H9 (cell line): ENCODE measurements at regions not wholly inside any gene's neighbourhood (a gene's known extent, or its start where the extent isn't known, plus 50 kb on each side); places are given as distances from the start of the nearest gene placed in this dataset.

Experiments used
- DNase-seq: peaks from one replicate; pipeline ENCODE4 v3.0.0-alpha.2; 2017
- H2AFZ ChIP-seq: one replicate; pipeline ENCODE4 v1.6.1; 2013; ENCODE audit warnings: mild to moderate bottlenecking, low read length, control low read depth, moderate library complexity
- H2AK5ac ChIP-seq: 2 replicates; pipeline ENCODE4 v1.6.1; 2013; ENCODE audit warnings: low read length, control low read depth, mixed read lengths; ENCODE audit not compliant: insufficient read length
- H2BK120ac ChIP-seq: one replicate; pipeline ENCODE4 v1.6.1; 2013; ENCODE audit warnings: low read depth, mild to moderate bottlenecking, low read length, control low read depth, inconsistent platforms; ENCODE audit not compliant: poor library complexity, severe bottlenecking
- H2BK12ac ChIP-seq: 2 replicates; pipeline ENCODE4 v1.6.1; 2013; ENCODE audit warnings: low read length, control low read depth, mixed read lengths, low read depth; ENCODE audit not compliant: insufficient read length
- H2BK15ac ChIP-seq: 2 replicates; pipeline ENCODE4 v1.6.1; 2013; ENCODE audit warnings: low read depth, low read length, control low read depth
- H2BK20ac ChIP-seq: one replicate; pipeline ENCODE4 v1.6.1; 2013; ENCODE audit warnings: low read depth, mild to moderate bottlenecking, low read length, control low read depth, inconsistent platforms; ENCODE audit not compliant: poor library complexity, severe bottlenecking
- H2BK5ac ChIP-seq: 2 replicates; pipeline ENCODE4 v1.6.1; 2013; ENCODE audit warnings: low read length, control low read depth, mixed read lengths; ENCODE audit not compliant: insufficient read length
- H3K14ac ChIP-seq: 2 replicates; pipeline ENCODE4 v1.6.1; 2013; ENCODE audit warnings: low read length, control low read depth; ENCODE audit not compliant: insufficient read depth
- H3K18ac ChIP-seq: 2 replicates; pipeline ENCODE4 v1.6.1; 2013; ENCODE audit warnings: low read depth, mild to moderate bottlenecking, mixed read lengths, low read length, control low read depth; ENCODE audit not compliant: insufficient read length
- H3K23ac ChIP-seq: 2 replicates; pipeline ENCODE4 v1.6.1; 2013; ENCODE audit warnings: low read length, control low read depth, mixed read lengths, low read depth; ENCODE audit not compliant: insufficient read length
- H3K23me2 ChIP-seq: 2 replicates; pipeline ENCODE4 v1.6.1; 2013; ENCODE audit warnings: low read depth, mild to moderate bottlenecking, mixed read lengths, low read length, control low read depth; ENCODE audit not compliant: insufficient read length, poor library complexity, severe bottlenecking
- H3K27ac ChIP-seq: 2 replicates; pipeline ENCODE4 v1.5.1; 2013; ENCODE audit warnings: low read length, control low read depth, mixed read lengths, low read depth; ENCODE audit not compliant: insufficient read length
- H3K27me3 ChIP-seq: 2 replicates; pipeline ENCODE4 v1.6.1; 2013; ENCODE audit warnings: low read length, control low read depth, inconsistent platforms; ENCODE audit not compliant: insufficient read depth
- H3K4ac ChIP-seq: 2 replicates; pipeline ENCODE4 v1.6.1; 2013; ENCODE audit warnings: low read depth, mild to moderate bottlenecking, control low read depth, inconsistent platforms, low read length, moderate library complexity
- H3K4me1 ChIP-seq: 2 replicates; pipeline ENCODE4 v1.6.1; 2013; ENCODE audit warnings: low read length, control low read depth, inconsistent platforms; ENCODE audit not compliant: insufficient read depth
- H3K4me2 ChIP-seq: 2 replicates; pipeline ENCODE4 v1.6.1; 2013; ENCODE audit warnings: low read length, control low read depth, mixed read lengths; ENCODE audit not compliant: insufficient read length, insufficient read depth
- H3K56ac ChIP-seq: 2 replicates; pipeline ENCODE4 v1.6.1; 2013; ENCODE audit warnings: low read depth, mild to moderate bottlenecking, mixed read lengths, low read length, control low read depth; ENCODE audit not compliant: insufficient read length
- H3K79me1 ChIP-seq: 2 replicates; pipeline ENCODE4 v1.6.1; 2013; ENCODE audit warnings: low read depth, mild to moderate bottlenecking, moderate library complexity, low read length, control low read depth, inconsistent platforms; ENCODE audit not compliant: insufficient read depth, poor library complexity, severe bottlenecking
- H3K79me2 ChIP-seq: 2 replicates; pipeline ENCODE4 v1.6.1; 2013; ENCODE audit warnings: low read length, control low read depth, inconsistent platforms; ENCODE audit not compliant: insufficient read depth
- H3K9ac ChIP-seq: 2 replicates; pipeline ENCODE4 v1.6.1; 2013; ENCODE audit warnings: low read length, control low read depth, mixed read lengths; ENCODE audit not compliant: insufficient read length; ENCODE audit errors: extremely low read depth
- H3K9me3 ChIP-seq: one replicate; pipeline ENCODE4 v1.6.1; 2013; ENCODE audit warnings: low read depth, low read length, inconsistent platforms; ENCODE audit not compliant: control insufficient read depth
- H3T11ph ChIP-seq: one replicate; pipeline ENCODE4 v1.6.1; 2013; ENCODE audit warnings: mild to moderate bottlenecking, low read length, control low read depth, inconsistent platforms
- H4K20me1 ChIP-seq: one replicate; pipeline ENCODE4 v1.6.1; 2013; ENCODE audit not compliant: control insufficient read depth, insufficient read length, insufficient read depth
- H4K5ac ChIP-seq: 2 replicates; pipeline ENCODE4 v1.6.1; 2013; ENCODE audit warnings: low read depth, mild to moderate bottlenecking, mixed read lengths, low read length, control low read depth; ENCODE audit not compliant: insufficient read length
- H4K8ac ChIP-seq: replicated peaks from 2 replicates; pipeline ENCODE4 v1.6.1; 2013; ENCODE audit warnings: low read length, control low read depth, mixed read lengths, low read depth; ENCODE audit not compliant: insufficient read length
- H4K91ac ChIP-seq: 2 replicates; pipeline ENCODE4 v1.6.1; 2013; ENCODE audit warnings: low read depth, mild to moderate bottlenecking, moderate library complexity, mixed read lengths, low read length, control low read depth; ENCODE audit not compliant: insufficient read length
- H3K27ac Mint-ChIP-seq, 3 experiments: 2 replicates in 2 of 3; 3 replicates in 1 of 3; pipeline ENCODE4 v1.8.0; 2020 to 2021; ENCODE audit warnings: mixed read lengths in 3 of 3, mild to moderate bottlenecking in 1 of 3, moderate library complexity in 1 of 3
- H3K27me3 Mint-ChIP-seq: 2 replicates; pipeline ENCODE4 v1.8.0; 2021; ENCODE audit warnings: low read depth, mild to moderate bottlenecking, moderate library complexity, mixed read lengths
- H3K36me3 Mint-ChIP-seq, 3 experiments: 2 replicates in 2 of 3; 3 replicates in 1 of 3; pipeline ENCODE4 v1.8.0; 2020 to 2021; ENCODE audit warnings: low read depth in 3 of 3, mixed read lengths in 3 of 3; ENCODE audit not compliant: insufficient read depth in 1 of 3
- H3K4me1 Mint-ChIP-seq, 2 experiments: 2 replicates each; pipeline ENCODE4 v1.8.0; 2020; ENCODE audit warnings: mixed read lengths in 2 of 2
- H3K4me3 Mint-ChIP-seq, 2 experiments: 2 replicates in 1 of 2; 3 replicates in 1 of 2; pipeline ENCODE4 v1.8.0; 2020 to 2021; ENCODE audit warnings: mild to moderate bottlenecking in 2 of 2, mixed read lengths in 2 of 2, moderate library complexity in 1 of 2
- H3K9me3 Mint-ChIP-seq, 2 experiments: 2 replicates in 1 of 2; 3 replicates in 1 of 2; pipeline ENCODE4 v1.8.0; 2020; ENCODE audit warnings: mild to moderate bottlenecking in 2 of 2, mixed read lengths in 2 of 2, moderate library complexity in 1 of 2
- CTCF ChIP-seq: fragments of 200-600 bp; sonication (generic); conservative IDR thresholded peaks from 3 replicates; pipeline ENCODE4 v1.8.0; 2021; ENCODE audit warnings: antibody characterized with exemption, mild to moderate bottlenecking
- WGBS: extraction: QIAGEN DNeasy Blood & Tissue Kit; methylation state at CpG from one replicate; pipeline ENCODE4 v1.1.7; 2013; ENCODE audit warnings: missing lambda C conversion rate, low lambda C conversion rate, mixed read lengths; ENCODE audit not compliant: insufficient read length; ENCODE audit errors: extremely low coverage; 5-methylcytosine and 5-hydroxymethylcytosine counted together

GRCh38 chr3:88985491-88985890, 121.9 kb upstream of the EPHA3 start:
- no peak overlapping the region for H4K5ac ChIP-seq
- H3K4me1 ChIP-seq: no peaks in the 10 kb centered on the region
- no peak overlapping the region for H3K56ac ChIP-seq
- H3K79me2 ChIP-seq: no peaks in the 10 kb centered on the region
- H3K9me3 ChIP-seq: no peaks in the 10 kb centered on the region
- H4K20me1 ChIP-seq: no peaks in the 10 kb centered on the region
- H2BK5ac ChIP-seq: no peak overlapping the region
- H2BK20ac ChIP-seq: no peak overlapping the region
- H3K23ac ChIP-seq: no peak overlapping the region
- no peak overlapping the region for H3K27ac ChIP-seq
- TF ChIP-seq CTCF: no peak
- no peak overlapping the region for H2BK12ac ChIP-seq
- no peak overlapping the region for H4K8ac ChIP-seq
- no peak overlapping the region for H3K4me2 ChIP-seq
- no peak overlapping the region for H3K18ac ChIP-seq
- no peaks in the 10 kb centered on the region for H3K27me3 Mint-ChIP-seq
- H3K4me3 Mint-ChIP-seq: no peak overlapping the region
- no peak overlapping the region for H2AK5ac ChIP-seq
- H3K79me1 ChIP-seq: no peaks in the 10 kb centered on the region
- H3K27ac Mint-ChIP-seq: no peak overlapping the region
- H3K4me1 Mint-ChIP-seq: no peaks in the 10 kb centered on the region
- no peaks in the 10 kb centered on the region for H3K9me3 Mint-ChIP-seq
- H3K4ac ChIP-seq: no peak overlapping the region
- no peak overlapping the region for H2AFZ ChIP-seq
- no peaks in the 10 kb centered on the region for H3K27me3 ChIP-seq
- H3K23me2 ChIP-seq: no peaks in the 10 kb centered on the region
- no CpG with 5 or more reads among the region's 1 CpG for WGBS
- no peak overlapping the region for H4K91ac ChIP-seq
- H3T11ph ChIP-seq: no peak overlapping the region
- H3K9ac ChIP-seq: no peak overlapping the region
- no peaks in the 10 kb centered on the region for H3K36me3 Mint-ChIP-seq
- no peak for DNase-seq
- no peak overlapping the region for H2BK15ac ChIP-seq
- no peak overlapping the region for H3K14ac ChIP-seq
- no peak overlapping the region for H2BK120ac ChIP-seq
